ENCODE measurements at regions not wholly inside any gene's neighbourhood (a gene's known extent, or its start where the extent isn't known, plus 50 kb on each side); places are given as distances from the start of the nearest gene placed in this dataset.
"Not testable (repeated sequence)": the region's sequence is repeated elsewhere in the genome, so short reads cannot be mapped to it uniquely, and the experiment has no call there.

DNA sequence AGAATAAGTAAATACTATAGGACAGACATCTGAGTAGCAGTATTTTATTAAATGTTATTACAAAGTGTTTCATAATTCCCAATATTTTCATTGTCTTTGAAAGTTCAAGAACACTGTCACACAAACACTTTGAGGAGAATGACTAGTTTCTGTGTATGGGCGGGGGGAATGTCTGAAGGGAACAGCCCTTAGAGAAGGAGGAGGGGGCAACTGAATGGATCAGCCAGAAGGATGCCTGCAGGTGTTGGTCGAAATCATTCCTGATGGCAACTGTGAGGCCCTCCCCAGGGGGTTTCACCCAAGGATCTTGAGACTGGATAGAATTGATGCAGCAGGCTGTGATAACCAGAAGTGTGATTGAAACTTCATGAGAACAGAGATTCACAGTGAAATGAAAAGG lies 223.2 kb upstream of the C1orf87 start:
- DNase-seq: no peak

- DNase-seq: no peak
These were observed 218.6 kb upstream of the C1orf87 start for GRCh38 chr1:60292140-60292539.

GRCh38 chr1:60290393-60290792 lies 216.8 kb upstream of the C1orf87 start:
- no peak for DNase-seq

GRCh38 chr1:60287536-60287935 lies 214.0 kb upstream of the C1orf87 start:
- no peak for DNase-seq

GRCh38 chr1:60283690-60284089 lies 210.1 kb upstream of the C1orf87 start:
- DNase-seq: no peak

DNA sequence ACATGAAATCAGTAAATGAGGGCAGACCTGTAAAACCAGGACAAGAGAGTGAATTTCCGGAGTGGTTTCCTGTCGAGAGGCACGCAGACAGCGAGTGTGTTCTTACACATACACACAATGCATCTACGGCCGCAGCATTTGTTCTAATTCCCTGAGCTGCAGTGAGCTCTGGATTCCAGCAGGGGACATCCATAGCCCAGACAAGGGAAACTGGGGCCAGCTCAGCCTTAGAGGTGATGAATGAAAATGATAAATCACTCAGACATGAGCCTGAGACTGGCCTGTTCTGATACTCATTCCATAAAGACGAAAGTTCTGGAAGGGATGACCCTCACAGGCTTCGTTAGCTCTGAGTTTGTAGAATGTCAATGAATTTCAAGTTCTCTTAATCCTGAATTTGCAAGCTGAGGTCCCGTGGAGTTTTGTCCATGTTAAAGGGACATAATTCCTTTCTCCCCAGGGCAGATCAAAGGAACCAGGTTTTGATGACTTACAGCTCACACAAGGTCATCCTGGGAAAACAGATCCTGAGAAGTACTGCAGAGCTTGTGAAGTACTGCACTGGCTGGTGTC lies 207.9 kb upstream of the C1orf87 start:
- no peak for DNase-seq

DNA sequence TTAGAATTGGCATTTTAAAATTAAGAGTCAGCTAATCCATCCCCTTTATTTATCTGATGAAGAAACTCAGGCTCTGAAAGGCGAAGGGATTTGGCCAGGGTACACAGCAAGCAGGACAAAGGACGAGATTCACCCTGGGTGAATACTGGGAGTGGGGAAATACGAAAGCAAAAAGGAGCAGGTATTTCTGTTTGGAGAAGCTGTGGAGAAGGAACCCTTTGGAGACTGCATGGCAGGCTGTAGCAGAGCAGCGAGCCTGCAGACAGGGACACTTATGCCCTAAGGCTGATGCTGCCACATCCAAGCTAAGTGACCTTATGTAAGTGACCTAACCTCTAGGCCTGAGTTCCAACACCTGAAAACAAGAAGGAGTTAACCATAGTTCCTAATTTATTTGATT lies 207.2 kb upstream of the C1orf87 start:
- DNase-seq: no peak

DNA sequence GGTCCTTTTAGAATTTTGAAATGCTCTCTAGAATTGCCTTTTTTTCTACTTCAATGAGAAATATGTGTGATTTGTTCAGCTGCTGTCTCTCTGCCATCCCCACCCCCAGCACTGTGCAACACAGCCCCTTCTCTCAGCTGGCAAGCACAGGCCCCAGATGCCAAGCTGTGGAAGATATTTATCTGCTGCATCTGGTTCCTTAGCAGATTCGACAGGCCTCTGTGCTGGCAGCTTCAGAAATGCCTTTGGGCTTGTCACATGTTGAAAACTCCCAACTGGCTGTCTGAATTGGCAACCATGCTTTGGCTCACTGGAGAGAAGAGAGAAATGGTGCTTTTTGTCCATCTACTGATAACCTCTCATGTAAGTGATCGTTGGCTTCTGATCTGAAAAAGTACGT lies 206.7 kb upstream of the C1orf87 start:
- DNase-seq: no peak

DNA sequence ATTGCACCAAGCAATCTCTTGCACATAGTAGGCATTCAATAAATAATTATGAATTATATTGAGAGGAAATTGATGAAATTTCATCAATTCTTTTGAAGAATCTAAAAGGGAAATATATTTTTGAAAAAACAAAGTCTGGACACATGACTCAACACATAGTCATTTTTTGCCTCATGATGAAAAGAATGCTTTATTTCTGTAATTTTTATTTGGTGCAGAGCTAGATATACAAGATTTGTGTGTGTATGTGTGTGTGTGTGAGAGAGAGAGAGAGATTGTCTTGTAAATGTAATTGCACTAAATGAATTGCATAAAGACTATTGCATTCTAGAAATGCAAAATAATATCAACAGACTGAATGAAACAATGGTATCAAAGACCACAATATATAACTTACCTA lies 206.2 kb upstream of the C1orf87 start:
- no peak for DNase-seq

DNA sequence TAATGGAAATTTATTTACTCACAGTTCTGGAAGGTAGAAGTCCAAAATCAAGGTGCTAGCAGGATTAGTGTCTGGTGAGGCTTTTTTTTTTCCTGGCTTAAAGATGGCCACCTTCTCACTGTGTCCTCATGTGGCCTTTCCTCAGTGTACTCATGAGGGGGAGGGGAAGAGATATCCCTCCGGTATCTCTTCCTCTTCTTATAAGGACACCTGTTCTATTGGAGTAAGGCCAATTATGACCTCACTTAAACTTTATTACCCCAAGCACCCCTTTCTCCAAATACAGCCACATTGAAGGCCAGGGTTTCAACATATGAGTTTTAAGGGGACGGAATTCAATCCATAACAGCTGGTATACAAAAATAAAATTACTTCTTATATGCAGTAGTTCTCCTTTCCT lies 203.7 kb upstream of the C1orf87 start:
- no peak for DNase-seq

DNA sequence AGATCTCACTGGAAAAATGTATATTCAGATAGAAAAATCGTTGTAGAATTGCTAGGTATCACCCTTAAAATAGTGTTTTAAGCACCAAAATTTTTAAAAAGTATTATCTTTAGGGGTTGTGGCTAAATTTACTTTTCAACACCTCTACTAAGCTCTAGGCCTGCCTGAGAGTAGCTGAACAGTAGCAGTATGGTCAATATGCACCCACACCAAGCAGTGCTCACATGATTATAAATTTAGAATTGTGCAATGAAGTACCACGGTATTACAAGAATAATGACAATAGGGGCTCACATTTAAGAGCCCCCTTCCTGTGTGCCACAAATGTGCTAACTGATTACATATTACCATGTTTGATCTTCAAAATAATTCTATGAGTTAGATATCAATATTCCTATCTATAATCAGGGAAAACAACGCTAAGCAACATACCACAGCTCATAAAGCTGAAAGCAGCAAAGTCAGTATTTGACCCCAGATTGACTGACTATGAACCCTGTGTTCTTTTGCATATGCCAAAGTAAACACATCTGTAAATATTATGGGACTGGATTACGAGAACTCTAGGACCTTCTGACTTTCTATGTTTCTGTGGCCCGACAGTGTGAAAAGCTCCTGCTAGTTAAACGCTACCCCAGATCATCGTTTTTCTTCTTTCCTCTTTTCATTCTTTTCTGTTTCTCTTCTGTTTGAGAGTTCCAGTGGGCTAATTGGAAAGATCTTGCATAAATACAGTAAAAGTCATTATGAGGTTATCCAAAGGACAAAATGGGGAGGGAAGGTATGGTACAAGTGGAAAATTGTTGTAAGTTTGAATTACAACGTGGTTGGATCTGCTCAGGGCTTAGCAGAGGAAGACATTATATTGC lies 201.1 kb upstream of the C1orf87 start:
- DNase-seq: no peak

DNA sequence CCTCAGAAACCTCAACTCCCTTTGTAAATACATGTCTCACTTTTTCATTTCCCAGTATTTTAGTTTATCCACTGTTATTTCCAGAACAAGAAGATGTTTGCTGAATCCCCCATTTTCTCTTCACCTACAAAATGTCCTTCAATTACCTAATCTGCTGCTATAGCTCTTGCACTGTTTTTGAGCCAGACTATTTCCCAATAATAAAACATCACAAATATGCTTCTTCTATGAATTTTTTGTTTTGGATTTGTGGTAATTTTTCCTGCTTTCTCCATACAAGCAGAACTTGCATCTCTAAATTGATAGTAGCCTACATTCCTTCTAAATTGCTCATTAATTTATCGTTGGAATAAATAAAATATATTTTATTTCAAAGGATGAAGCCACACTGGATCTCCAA lies 199.6 kb upstream of the C1orf87 start:
- DNase-seq: no peak

GRCh38 chr1:60271041-60271440 lies 197.5 kb upstream of the C1orf87 start:
- no peak for DNase-seq

GRCh38 chr1:60268451-60268850 lies 194.9 kb upstream of the C1orf87 start:
- DNase-seq: no peak

GRCh38 chr1:60265560-60266535 lies 192.3 kb upstream of the C1orf87 start:
- no peak for DNase-seq

DNA sequence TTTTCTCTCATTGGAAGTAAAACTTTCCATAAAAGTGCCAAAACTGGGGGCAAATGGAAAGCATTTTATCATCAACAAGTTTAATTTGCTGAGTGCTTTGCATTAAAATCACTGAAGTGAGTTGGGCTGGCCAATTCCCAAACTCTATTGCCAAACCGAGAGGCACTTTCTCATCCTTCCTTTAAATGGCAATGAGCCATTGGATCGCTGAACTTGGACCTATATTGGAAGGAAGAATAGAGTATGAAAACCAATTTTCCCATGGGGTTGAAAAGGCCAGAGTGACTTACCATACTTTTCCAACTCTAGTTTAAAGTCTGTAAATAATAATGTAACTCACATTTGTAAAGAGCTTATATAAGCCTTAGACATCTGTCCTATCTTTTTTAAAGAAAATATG lies 189.1 kb upstream of the C1orf87 start:
- no peak for DNase-seq

DNA sequence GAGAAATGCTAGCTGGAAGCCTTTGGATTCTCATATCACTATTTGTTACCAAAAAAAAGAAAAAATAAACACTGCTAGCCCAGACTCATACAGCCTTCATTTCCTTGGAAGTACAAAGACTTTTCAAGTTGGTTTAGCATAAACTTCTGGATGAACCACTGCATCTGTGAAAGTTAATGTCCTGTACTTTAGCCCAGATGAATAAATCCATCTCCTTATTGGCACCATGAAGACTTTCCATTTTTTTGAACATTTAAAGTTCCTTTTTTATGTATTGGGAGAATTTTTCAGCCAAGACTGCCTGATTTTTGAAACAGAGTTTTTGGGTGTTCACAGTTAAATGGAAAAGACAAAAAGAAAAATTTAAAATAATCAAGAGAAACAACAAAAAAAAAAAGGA lies 184.0 kb upstream of the C1orf87 start:
- no peak for DNase-seq

DNA sequence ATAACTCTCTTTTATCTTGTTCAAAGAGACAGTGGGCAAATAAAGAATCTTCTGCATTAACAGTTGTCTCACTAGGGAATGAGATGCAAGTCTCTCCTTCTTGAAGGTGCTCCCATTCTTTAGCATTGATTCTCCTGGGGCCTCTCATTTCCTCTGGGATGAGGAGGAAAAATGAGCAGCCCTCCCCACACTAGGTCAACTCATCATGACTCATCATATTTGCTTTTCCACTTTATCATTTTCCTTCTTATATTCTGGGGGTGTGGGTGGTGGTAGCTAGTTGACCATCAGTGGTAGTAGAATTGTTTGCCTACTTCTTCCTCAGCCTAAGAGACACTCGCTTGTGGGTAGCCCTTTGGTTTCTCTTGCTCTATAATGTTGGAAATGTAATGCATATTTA lies 182.0 kb upstream of the C1orf87 start:
- DNase-seq: no peak

DNA sequence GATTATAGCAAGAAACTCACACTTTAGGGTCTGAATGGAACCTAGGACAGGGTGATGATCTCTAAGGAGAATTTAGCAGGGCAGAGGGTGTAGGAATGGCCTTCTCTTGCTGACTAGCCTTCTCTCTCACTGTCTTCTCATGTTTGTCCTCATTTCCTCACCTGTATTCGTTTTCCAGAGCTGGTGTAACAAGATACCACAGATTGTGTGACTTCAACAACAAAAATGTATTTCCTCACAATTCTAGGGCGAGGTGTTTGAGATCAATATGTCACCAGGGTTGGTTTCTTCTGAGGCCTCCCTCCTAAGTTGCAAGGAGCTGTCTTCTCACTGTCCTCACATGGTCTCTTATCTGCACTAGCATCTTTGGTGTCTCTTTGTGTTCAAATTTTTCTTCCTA lies 177.9 kb upstream of the C1orf87 start:
- no peak for DNase-seq

- DNase-seq: not testable (repeated sequence)
These were observed 173.9 kb upstream of the C1orf87 start for GRCh38 chr1:60247467-60247866.

DNA sequence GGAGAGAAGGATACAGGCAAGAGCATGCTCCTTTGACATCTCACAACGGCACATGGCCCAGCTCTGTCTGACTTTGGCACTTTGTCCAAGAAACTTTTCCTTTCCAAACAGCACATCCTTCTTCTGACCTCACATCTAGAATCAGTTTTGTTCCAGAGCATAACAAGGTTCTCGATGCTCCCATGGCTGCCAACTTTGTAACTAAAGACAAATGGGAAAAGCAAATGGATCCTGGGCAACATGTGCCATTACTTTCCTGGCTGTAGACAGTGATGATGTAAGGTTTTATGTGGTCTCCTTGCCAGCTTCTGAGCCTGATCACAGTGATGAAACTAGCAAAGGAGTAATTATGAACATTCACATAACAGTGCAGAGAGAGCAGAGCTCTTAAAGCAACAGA lies 171.8 kb upstream of the C1orf87 start:
- DNase-seq: no peak

- no peak for DNase-seq
These were observed 171.3 kb upstream of the C1orf87 start for GRCh38 chr1:60244906-60245305.

DNA sequence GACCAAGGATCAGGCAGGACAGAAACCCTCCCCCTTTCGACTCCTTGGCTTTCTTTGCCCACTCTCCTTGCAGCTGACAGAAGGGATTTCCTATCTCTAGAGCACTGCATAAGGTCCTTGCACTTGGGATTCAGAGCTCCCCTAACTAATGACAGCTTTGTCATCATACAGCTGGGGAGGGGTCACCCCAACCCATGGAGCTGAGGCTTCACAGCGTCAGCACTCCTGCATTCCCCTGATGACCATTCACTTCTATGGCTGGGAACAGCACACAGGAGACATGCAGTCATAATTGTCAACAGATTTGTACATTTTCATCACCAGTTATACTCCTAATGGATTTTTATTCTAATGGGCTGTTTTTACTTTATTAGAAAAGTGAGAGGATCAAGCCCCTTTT lies 161.7 kb upstream of the C1orf87 start:
- no peak for DNase-seq

DNA sequence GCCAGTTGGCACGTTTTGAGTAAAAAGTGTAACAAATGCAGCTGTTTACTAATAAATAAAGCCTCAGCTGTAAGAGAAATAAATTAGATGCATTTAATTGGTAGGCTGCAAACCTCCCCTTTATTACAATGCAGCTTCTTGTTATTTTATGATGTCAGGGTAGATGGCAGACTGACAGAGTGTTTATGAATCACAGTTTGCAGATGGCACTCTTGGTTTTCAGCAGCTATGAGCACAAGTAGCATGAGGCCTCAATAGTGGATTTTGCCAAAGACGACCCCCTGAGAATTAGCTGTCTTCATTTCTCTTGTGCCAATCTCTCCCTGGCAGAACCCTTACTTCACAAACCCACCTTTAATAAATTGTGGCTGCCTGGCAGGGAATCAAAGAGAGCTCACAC lies 161.2 kb upstream of the C1orf87 start:
- no peak for DNase-seq
